Brain microvascular endothelial cell (primary cell): ENCODE measurements at regions not wholly inside any gene's neighbourhood (a gene's known extent, or its start where the extent isn't known, plus 50 kb on each side); places are given as distances from the start of the nearest gene placed in this dataset.

ENCODE experiments used
- DNase-seq: peaks from one replicate; pipeline ENCODE4 v3.0.0-alpha.2; 2020
- H3K27ac ChIP-seq: fragments of 250-450 bp; sonication (Bioruptor Pico); 2 replicates; pipeline ENCODE4 v1.5.1; 2020; ENCODE audit warnings: mild to moderate bottlenecking, moderate library complexity
- H3K27me3 ChIP-seq: fragments of 250-450 bp; sonication (Bioruptor Pico); replicated peaks from 2 replicates; pipeline ENCODE4 v1.5.1; 2020; ENCODE audit warnings: mild to moderate bottlenecking
- H3K36me3 ChIP-seq: fragments of 250-450 bp; sonication (Bioruptor Pico); replicated peaks from 2 replicates; pipeline ENCODE4 v1.5.1; 2020; ENCODE audit warnings: mild to moderate bottlenecking
- H3K4me3 ChIP-seq: 2 replicates; pipeline ENCODE4 v1.5.1; 2011; ENCODE audit warnings: low read depth, mild to moderate bottlenecking, control low read depth, low read length, moderate library complexity
- CTCF ChIP-seq: IDR thresholded peaks from 2 replicates; pipeline ENCODE4 v1.5.1; 2011; ENCODE audit warnings: low read depth, mild to moderate bottlenecking, moderate library complexity, low read length, control low read depth, inconsistent platforms; ENCODE audit errors: missing control alignments
- in situ Hi-C: cut with HindIII; loops from 2 replicates; pipeline ENCODE4 v1.10.0; 2017; ENCODE audit warnings: low sequenced_read_pairs, low pct_ligation_motif_present

- H3K4me3 ChIP-seq, result no peak overlapping the region
- no peak for TF ChIP-seq CTCF
- no peaks in the 10 kb centered on the region for H3K27me3 ChIP-seq
- no peak overlapping the region for H3K27ac ChIP-seq
- in situ Hi-C loops, result no loop called here
- no peak for DNase-seq
- no peaks in the 10 kb centered on the region for H3K36me3 ChIP-seq
These were observed 368.0 kb upstream of the SEMA6A start for GRCh38 chr5:116942622-116943021.

- Histone ChIP-seq H3K27ac (no peak overlapping the region), H3K27me3 (no peaks in the 10 kb centered on the region), H3K36me3 (no peaks in the 10 kb centered on the region), H3K4me3 (no peak overlapping the region)
- in situ Hi-C loops, result no loop called here
- no peak for TF ChIP-seq CTCF
- DNase-seq, result no peak
These were observed 365.0 kb upstream of the SEMA6A start for GRCh38 chr5:116939641-116940040.

- no peak overlapping the region for H3K27ac ChIP-seq
- H3K4me3 ChIP-seq, result no peak overlapping the region
- no peaks in the 10 kb centered on the region for H3K36me3 ChIP-seq
- in situ Hi-C loops, result no loop called here
- no peak for DNase-seq
- H3K27me3 ChIP-seq, result no peaks in the 10 kb centered on the region
- TF ChIP-seq CTCF, result no peak
These were observed 363.9 kb upstream of the SEMA6A start for GRCh38 chr5:116938488-116938887.

DNA sequence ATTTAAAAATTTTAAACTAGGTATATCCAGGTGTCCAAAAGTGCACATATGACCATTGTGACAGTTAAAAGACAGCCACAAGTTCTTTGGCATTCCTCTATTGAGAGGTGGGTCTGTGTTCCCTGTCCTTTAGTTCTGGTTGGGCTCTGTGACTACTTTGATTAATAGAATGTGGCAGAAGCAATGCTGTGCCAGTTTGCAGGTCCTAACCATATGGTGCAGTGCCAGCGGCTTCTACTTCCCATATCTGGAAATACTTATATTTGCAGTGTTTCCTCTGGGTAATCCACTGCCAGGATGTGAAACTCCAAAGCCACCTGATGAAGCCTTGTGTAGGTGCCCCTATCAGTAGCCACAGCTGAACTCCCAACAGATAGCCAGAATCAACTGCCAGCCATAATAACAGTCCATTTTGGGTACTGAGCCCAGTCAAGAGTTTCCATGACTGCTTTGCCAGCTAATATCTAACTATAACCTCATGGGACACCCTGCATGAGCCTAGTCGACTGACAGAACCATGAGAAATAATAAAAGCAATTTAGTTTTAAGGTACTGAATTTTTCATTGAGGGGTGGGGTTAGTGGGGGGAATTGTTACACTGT lies 361.0 kb upstream of the SEMA6A start:
- TF ChIP-seq CTCF, result no peak
- in situ Hi-C loops, result no loop called here
- H3K27ac ChIP-seq, result no peak overlapping the region
- H3K4me3 ChIP-seq, result no peak overlapping the region
- no peak for DNase-seq
- H3K36me3 ChIP-seq, result no peaks in the 10 kb centered on the region
- H3K27me3 ChIP-seq, result no peaks in the 10 kb centered on the region

GRCh38 chr5:116930616-116931015 lies 356.0 kb upstream of the SEMA6A start:
- no peak for DNase-seq
- in situ Hi-C loops, result no loop called here
- Histone ChIP-seq H3K36me3 (no peaks in the 10 kb centered on the region), H3K4me3 (no peak overlapping the region), H3K27me3 (no peaks in the 10 kb centered on the region), H3K27ac (no peak overlapping the region)
- no peak for TF ChIP-seq CTCF

DNA sequence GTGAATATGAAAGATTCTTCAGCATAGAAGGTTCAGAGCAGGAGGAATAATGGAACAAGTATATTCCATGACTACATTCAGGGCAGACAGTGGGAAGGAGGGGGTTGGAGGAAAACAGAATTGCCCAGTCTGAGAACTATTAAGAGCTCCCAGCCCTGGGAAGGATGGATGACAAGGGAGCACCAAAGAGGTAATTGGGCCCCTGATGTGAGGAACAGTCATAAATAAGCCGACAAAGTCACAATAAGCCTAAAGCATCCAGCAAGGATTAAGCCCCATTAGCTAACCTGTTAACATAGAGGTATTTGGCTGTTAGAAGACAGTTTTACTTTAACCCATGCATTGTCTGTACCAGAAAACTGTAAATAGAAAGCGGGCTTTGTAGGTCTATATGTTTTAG lies 348.7 kb upstream of the SEMA6A start:
- Histone ChIP-seq H3K27ac (no peak overlapping the region), H3K27me3 (no peaks in the 10 kb centered on the region), H3K4me3 (no peak overlapping the region), H3K36me3 (no peaks in the 10 kb centered on the region)
- TF ChIP-seq CTCF, result no peak
- in situ Hi-C loops, result no loop called here
- no peak for DNase-seq
